Right lobe of liver (tissue), 4 donors: ENCODE measurements at regions not wholly inside any gene's neighbourhood (a gene's known extent, or its start where the extent isn't known, plus 50 kb on each side); places are given as distances from the start of the nearest gene placed in this dataset.

Experiments
- CTCF ChIP-seq, 4 donors: fragments of 200-600 bp in 3 of 4; fragments of 450-650 bp in 1 of 4; IDR thresholded peaks; one replicate each; pipeline versions ENCODE4 v1.5.1 to v1.8.0; 2016 to 2022; ENCODE audit warnings: antibody characterized with exemption in 4 of 4, mild to moderate bottlenecking in 2 of 4
- POLR2A ChIP-seq: fragments of 450-650 bp; IDR thresholded peaks from one replicate; pipeline ENCODE4 v1.6.1; 2017; ENCODE audit warnings: antibody characterized with exemption, mild to moderate bottlenecking
- donor health status: DM: no; HTN: no; CAD: no.
- donor health status: DM: no; HTN: no; CAD: no.
- donor health status: DM: no; HTN: yes; CAD: no.

GRCh38 chr18:67665266-67665665 is 148.7 kb upstream of the DSEL start:
- TF ChIP-seq CTCF (IDR thresholded peaks at IDR 0.05) (no peak), POLR2A (no peak)
